ENCODE measurements at regions not wholly inside any gene's neighbourhood (a gene's known extent, or its start where the extent isn't known, plus 50 kb on each side); places are given as distances from the start of the nearest gene placed in this dataset.

GRCh38 chr2:180597179-180597578, 383.2 kb upstream of the UBE2E3 start:
- no peaks in the 10 kb centered on the region for H3K79me2 ChIP-seq (replicated peaks; ENCODE audit: insufficient read depth, low read length)
- H3K9me2 ChIP-seq (ENCODE audit: insufficient read depth, low read length) = no peaks in the 10 kb centered on the region
- no peaks in the 10 kb centered on the region for H3K9me3 ChIP-seq (ENCODE audit: low read length)
- H3K27ac ChIP-seq (ENCODE audit: low read length) = no peak overlapping the region
- H2AFZ ChIP-seq (ENCODE audit: low read depth, low read length) = no peak overlapping the region
- no peaks in the 10 kb centered on the region for H4K20me1 ChIP-seq (ENCODE audit: insufficient read depth)
- H3K9ac ChIP-seq (ENCODE audit: low read length) = no peak overlapping the region
- no peak for TF ChIP-seq EZH2 (IDR thresholded peaks at IDR 0.05; ENCODE audit: borderline replicate concordance, insufficient read depth, low read length, poor library complexity, severe bottlenecking)
- TF ChIP-seq TAF1 (IDR thresholded peaks at IDR 0.05; ENCODE audit: low read depth) = no peak
- TF ChIP-seq CTCF (IDR thresholded peaks at IDR 0.05; ENCODE audit: poor library complexity, severe bottlenecking) = no peak
- TF ChIP-seq POLR2AphosphoS5 (IDR thresholded peaks at IDR 0.05) = no peak
- TF ChIP-seq SMC3 (conservative IDR thresholded peaks at IDR 0.05; ENCODE audit: poor library complexity) = no peak
- TF ChIP-seq EP300 (conservative IDR thresholded peaks at IDR 0.05; ENCODE audit: poor library complexity, severe bottlenecking) = no peak
- no peak for TF ChIP-seq REST (IDR thresholded peaks at IDR 0.05; ENCODE audit: borderline replicate concordance)
- no peak for TF ChIP-seq MXI1 (conservative IDR thresholded peaks at IDR 0.05; ENCODE audit: poor library complexity, severe bottlenecking)
- TF ChIP-seq RAD21 (conservative IDR thresholded peaks at IDR 0.05) = no peak
- H3F3A ChIP-seq (ENCODE audit: insufficient read depth, low read length, poor library complexity, severe bottlenecking) = no peaks in the 10 kb centered on the region
- no peaks in the 10 kb centered on the region for H3K27me3 ChIP-seq (ENCODE audit: insufficient read depth, low read depth, low read length)
- H3K36me3 ChIP-seq (ENCODE audit: insufficient read depth, low read length) = no peaks in the 10 kb centered on the region
- H3K4me3 ChIP-seq (ENCODE audit: low read length) = no peak overlapping the region
- no peak overlapping the region for H3K4me2 ChIP-seq (ENCODE audit: low read length)

GRCh38 chr2:180596453-180596852, 384.0 kb upstream of the UBE2E3 start:
- TF ChIP-seq EZH2 (IDR thresholded peaks at IDR 0.05; ENCODE audit: borderline replicate concordance, insufficient read depth, low read length, poor library complexity, severe bottlenecking) = no peak
- no peak for TF ChIP-seq REST (IDR thresholded peaks at IDR 0.05; ENCODE audit: borderline replicate concordance)
- no peak for TF ChIP-seq EP300 (conservative IDR thresholded peaks at IDR 0.05; ENCODE audit: poor library complexity, severe bottlenecking)
- TF ChIP-seq TAF1 (IDR thresholded peaks at IDR 0.05; ENCODE audit: low read depth) = no peak
- TF ChIP-seq SMC3 (conservative IDR thresholded peaks at IDR 0.05; ENCODE audit: poor library complexity) = no peak
- no peak for TF ChIP-seq MXI1 (conservative IDR thresholded peaks at IDR 0.05; ENCODE audit: poor library complexity, severe bottlenecking)
- TF ChIP-seq RAD21 (conservative IDR thresholded peaks at IDR 0.05) = no peak
- no peak for TF ChIP-seq CTCF (IDR thresholded peaks at IDR 0.05; ENCODE audit: poor library complexity, severe bottlenecking)
- Histone ChIP-seq H3K9me2 (ENCODE audit: insufficient read depth, low read length) (no peaks in the 10 kb centered on the region), H4K20me1 (ENCODE audit: insufficient read depth) (no peaks in the 10 kb centered on the region), H3K4me3 (ENCODE audit: low read length) (no peak overlapping the region), H3K36me3 (ENCODE audit: insufficient read depth, low read length) (no peaks in the 10 kb centered on the region), H3K9ac (ENCODE audit: low read length) (no peak overlapping the region), H3K27ac (ENCODE audit: low read length) (no peak overlapping the region), H2AFZ (ENCODE audit: low read depth, low read length) (no peak overlapping the region), H3K4me2 (ENCODE audit: low read length) (no peak overlapping the region), H3K9me3 (ENCODE audit: low read length) (no peaks in the 10 kb centered on the region), H3K79me2 (replicated peaks; ENCODE audit: insufficient read depth, low read length) (no peaks in the 10 kb centered on the region), H3K27me3 (ENCODE audit: insufficient read depth, low read depth, low read length) (no peaks in the 10 kb centered on the region), H3F3A (ENCODE audit: insufficient read depth, low read length, poor library complexity, severe bottlenecking) (no peaks in the 10 kb centered on the region)

Data from neural cell (in vitro differentiated cells).